GM13977 (cell line): ENCODE measurements at regions not wholly inside any gene's neighbourhood (a gene's known extent, or its start where the extent isn't known, plus 50 kb on each side); places are given as distances from the start of the nearest gene placed in this dataset.

Experiments used
- DNase-seq: peaks from one replicate; pipeline ENCODE4 v3.0.0; 2012; ENCODE audit warnings: low spot score
- CTCF ChIP-seq: IDR thresholded peaks from 2 replicates; pipeline ENCODE4 v1.5.1; 2012; ENCODE audit warnings: mild to moderate bottlenecking, control low read depth; ENCODE audit not compliant: insufficient read depth; ENCODE audit errors: extremely low read depth, missing control alignments
- in situ Hi-C: fragments of 300-500 bp; cut with MboI; formaldehyde crosslinking; loops from one replicate; pipeline ENCODE4 v1.12.0; 2022; ENCODE audit warnings: low sequenced_read_pairs, low pct_unique_long_range_greater_than_20kb, mixed read lengths, inconsistent platforms; ENCODE audit not compliant: unreplicated experiment

- in situ Hi-C loops: no loop called here
- DNase-seq: no peak
- TF ChIP-seq CTCF: no peak
Measured at GRCh38 chr15:98067339-98067738, 106.8 kb downstream of the ARRDC4 start.

- no peak for DNase-seq
- no peak for TF ChIP-seq CTCF
- in situ Hi-C loops: no loop called here
Measured at GRCh38 chr15:98069256-98069655, 108.8 kb downstream of the ARRDC4 start.

- DNase-seq: no peak
- in situ Hi-C loops: no loop called here
- no peak for TF ChIP-seq CTCF
Measured at GRCh38 chr15:98070137-98070536, 109.6 kb downstream of the ARRDC4 start.

- in situ Hi-C loops: no loop called here
- no peak for DNase-seq
- TF ChIP-seq CTCF: no peak
Measured at GRCh38 chr15:98071786-98072185, 111.3 kb downstream of the ARRDC4 start.

- no peak for DNase-seq
- TF ChIP-seq CTCF: no peak
- in situ Hi-C loops: no loop called here
Measured at GRCh38 chr15:98075441-98075840, 114.9 kb downstream of the ARRDC4 start.

- no peak for TF ChIP-seq CTCF
- in situ Hi-C loops: no loop called here
- DNase-seq: no peak
Measured at GRCh38 chr15:98076021-98076816, 115.7 kb downstream of the ARRDC4 start.
